ENCODE measurements at regions not wholly inside any gene's neighbourhood (a gene's known extent, or its start where the extent isn't known, plus 50 kb on each side); places are given as distances from the start of the nearest gene placed in this dataset.

- no peak for TF ChIP-seq RXRA (IDR thresholded peaks at IDR 0.05)
- no peak for TF ChIP-seq YY1 (IDR thresholded peaks at IDR 0.05)
- TF ChIP-seq FOXA2 (IDR thresholded peaks at IDR 0.05): no peak
- TF ChIP-seq HNF4A (conservative IDR thresholded peaks at IDR 0.05): no peak
- TF ChIP-seq GABPA (IDR thresholded peaks at IDR 0.05 in 1 of 2, conservative IDR thresholded peaks at IDR 0.05 in 1 of 2): no peak
- no peak for TF ChIP-seq FOXA1 (IDR thresholded peaks at IDR 0.05)
- TF ChIP-seq, protein P1, sequence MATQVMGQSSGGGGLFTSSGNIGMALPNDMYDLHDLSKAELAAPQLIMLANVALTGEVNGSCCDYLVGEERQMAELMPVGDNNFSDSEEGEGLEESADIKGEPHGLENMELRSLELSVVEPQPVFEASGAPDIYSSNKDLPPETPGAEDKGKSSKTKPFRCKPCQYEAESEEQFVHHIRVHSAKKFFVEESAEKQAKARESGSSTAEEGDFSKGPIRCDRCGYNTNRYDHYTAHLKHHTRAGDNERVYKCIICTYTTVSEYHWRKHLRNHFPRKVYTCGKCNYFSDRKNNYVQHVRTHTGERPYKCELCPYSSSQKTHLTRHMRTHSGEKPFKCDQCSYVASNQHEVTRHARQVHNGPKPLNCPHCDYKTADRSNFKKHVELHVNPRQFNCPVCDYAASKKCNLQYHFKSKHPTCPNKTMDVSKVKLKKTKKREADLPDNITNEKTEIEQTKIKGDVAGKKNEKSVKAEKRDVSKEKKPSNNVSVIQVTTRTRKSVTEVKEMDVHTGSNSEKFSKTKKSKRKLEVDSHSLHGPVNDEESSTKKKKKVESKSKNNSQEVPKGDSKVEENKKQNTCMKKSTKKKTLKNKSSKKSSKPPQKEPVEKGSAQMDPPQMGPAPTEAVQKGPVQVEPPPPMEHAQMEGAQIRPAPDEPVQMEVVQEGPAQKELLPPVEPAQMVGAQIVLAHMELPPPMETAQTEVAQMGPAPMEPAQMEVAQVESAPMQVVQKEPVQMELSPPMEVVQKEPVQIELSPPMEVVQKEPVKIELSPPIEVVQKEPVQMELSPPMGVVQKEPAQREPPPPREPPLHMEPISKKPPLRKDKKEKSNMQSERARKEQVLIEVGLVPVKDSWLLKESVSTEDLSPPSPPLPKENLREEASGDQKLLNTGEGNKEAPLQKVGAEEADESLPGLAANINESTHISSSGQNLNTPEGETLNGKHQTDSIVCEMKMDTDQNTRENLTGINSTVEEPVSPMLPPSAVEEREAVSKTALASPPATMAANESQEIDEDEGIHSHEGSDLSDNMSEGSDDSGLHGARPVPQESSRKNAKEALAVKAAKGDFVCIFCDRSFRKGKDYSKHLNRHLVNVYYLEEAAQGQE (IDR thresholded peaks at IDR 0.05): no peak
- WGBS: 71% methylated on average over 6 of the region's 6 CpGs
Measured at GRCh38 chr7:67805921-67806471, 809.4 kb downstream of the TYW1 start.

DNA sequence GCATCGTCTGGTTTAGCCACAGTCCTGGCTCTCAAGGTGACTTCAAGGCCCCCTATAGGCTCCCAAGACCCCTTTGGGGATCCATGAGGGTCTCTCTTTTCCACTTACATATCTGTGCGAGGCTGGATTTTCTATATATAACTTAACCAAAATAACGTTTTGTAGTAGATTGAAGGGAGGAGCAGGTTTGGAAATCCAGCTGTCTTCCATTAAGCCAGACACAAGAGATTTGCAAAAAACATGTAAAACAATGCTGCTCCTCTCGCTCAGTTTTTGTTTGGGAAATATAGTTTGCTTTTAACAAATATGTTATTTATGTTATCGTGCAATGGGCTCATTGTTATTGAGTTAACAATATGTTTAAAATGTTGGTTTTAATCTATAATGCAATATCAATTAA, 811.2 kb downstream of the TYW1 start:
- H3K4me3 ChIP-seq (ENCODE audit: low read depth in 1 of 3, low read length in 3 of 3): no peak overlapping the region

More at GRCh38 chr7:67805921-67806471, 809.4 kb downstream of the TYW1 start:
- Histone ChIP-seq H3K4me3 (ENCODE audit: low read depth in 1 of 3, low read length in 3 of 3) (no peak overlapping the region), H3K4me1 (ENCODE audit: control insufficient read depth in 4 of 4, insufficient read depth in 4 of 4, low read length in 3 of 4) (no peaks in the 10 kb centered on the region), H3K27ac (ENCODE audit: low read depth in 1 of 2, low read length in 2 of 2) (no peak overlapping the region), H3K36me3 (ENCODE audit: control insufficient read depth in 4 of 4, insufficient read depth in 3 of 4, low read depth in 1 of 4, low read length in 3 of 4) (no peaks in the 10 kb centered on the region), H3K9me3 (ENCODE audit: control insufficient read depth in 4 of 4, low read length in 3 of 4) (no peaks in the 10 kb centered on the region), H3K9ac (ENCODE audit: low read depth in 1 of 2, low read length in 2 of 2) (no peak overlapping the region), H3K27me3 (ENCODE audit: control insufficient read depth in 4 of 4, insufficient read depth in 4 of 4, low read length in 3 of 4) (no peaks in the 10 kb centered on the region)
- no peak for DNase-seq (ENCODE audit: low spot score)

More for the DNA sequence above, 811.2 kb downstream of the TYW1 start:
- Histone ChIP-seq H3K9ac (ENCODE audit: low read depth in 1 of 2, low read length in 2 of 2) (no peak overlapping the region), H3K4me1 (ENCODE audit: control insufficient read depth in 4 of 4, insufficient read depth in 4 of 4, low read length in 3 of 4) (no peaks in the 10 kb centered on the region), H3K27ac (ENCODE audit: low read depth in 1 of 2, low read length in 2 of 2) (no peak overlapping the region), H3K9me3 (ENCODE audit: control insufficient read depth in 4 of 4, low read length in 3 of 4) (no peaks in the 10 kb centered on the region), H3K27me3 (ENCODE audit: control insufficient read depth in 4 of 4, insufficient read depth in 4 of 4, low read length in 3 of 4) (no peaks in the 10 kb centered on the region), H3K36me3 (ENCODE audit: control insufficient read depth in 4 of 4, insufficient read depth in 3 of 4, low read depth in 1 of 4, low read length in 3 of 4) (no peaks in the 10 kb centered on the region)
- no peak for TF ChIP-seq JUND (IDR thresholded peaks at IDR 0.05)
- TF ChIP-seq CTCF (IDR thresholded peaks at IDR 0.05; ENCODE audit: low read depth, low read length, missing input control): no peak
- TF ChIP-seq, protein P2, sequence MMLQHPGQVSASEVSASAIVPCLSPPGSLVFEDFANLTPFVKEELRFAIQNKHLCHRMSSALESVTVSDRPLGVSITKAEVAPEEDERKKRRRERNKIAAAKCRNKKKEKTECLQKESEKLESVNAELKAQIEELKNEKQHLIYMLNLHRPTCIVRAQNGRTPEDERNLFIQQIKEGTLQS (IDR thresholded peaks at IDR 0.05): no peak
- TF ChIP-seq NR2F2 (IDR thresholded peaks at IDR 0.05): no peak
- TF ChIP-seq RXRA (IDR thresholded peaks at IDR 0.05): no peak
- TF ChIP-seq, protein P1 (IDR thresholded peaks at IDR 0.05): no peak
- no peak for TF ChIP-seq SP1 (IDR thresholded peaks at IDR 0.05)
- no peak for TF ChIP-seq TAF1 (conservative IDR thresholded peaks at IDR 0.05)
- TF ChIP-seq YY1 (IDR thresholded peaks at IDR 0.05): no peak
- no peak for TF ChIP-seq FOXA2 (IDR thresholded peaks at IDR 0.05)
- no peak for TF ChIP-seq FOXA1 (IDR thresholded peaks at IDR 0.05)
- TF ChIP-seq HNF4A (conservative IDR thresholded peaks at IDR 0.05): no peak
- no peak for DNase-seq (ENCODE audit: low spot score)
- WGBS: 90% methylated on average over 5 of the region's 5 CpGs
